ENCODE measurements at regions not wholly inside any gene's neighbourhood (a gene's known extent, or its start where the extent isn't known, plus 50 kb on each side); places are given as distances from the start of the nearest gene placed in this dataset.

- Histone ChIP-seq H2AFZ (ENCODE audit: low read depth, low read length) (no peak overlapping the region), H3K4me2 (ENCODE audit: low read length) (no peak overlapping the region), H3K79me2 (ENCODE audit: low read length) (no peaks in the 10 kb centered on the region), H3K9me3 (ENCODE audit: insufficient read depth, low read length) (no peaks in the 10 kb centered on the region), H3K9ac (ENCODE audit: low read length) (no peak overlapping the region), H4K20me1 (ENCODE audit: insufficient read depth, low read length) (no peaks in the 10 kb centered on the region), H3K4me1 (ENCODE audit: low read length) (no peaks in the 10 kb centered on the region), H3K27ac (ENCODE audit: low read length) (no peak overlapping the region), H3K27me3 (ENCODE audit: low read depth, low read length) (peaks cover 2% of the 10 kb centered on the region; the same call in 1 of the 2 replicates), H3K36me3 (replicated peaks; ENCODE audit: low read depth, low read length) (no peaks in the 10 kb centered on the region), H3K4me3 (ENCODE audit: low read length) (no peak overlapping the region)
- TF ChIP-seq EZH2phosphoT487 (IDR thresholded peaks at IDR 0.05; ENCODE audit: low read depth) (no peak), CTCF (IDR thresholded peaks at IDR 0.05; ENCODE audit: low read depth, low read length) (no peak)
These were observed 58.5 kb upstream of the TMPO start for GRCh38 chr12:98456576-98457573.

GRCh38 chr12:98464190-98464589, 51.2 kb upstream of the TMPO start:
- Histone ChIP-seq H3K36me3 (replicated peaks; ENCODE audit: low read depth, low read length) (no peaks in the 10 kb centered on the region), H3K4me3 (ENCODE audit: low read length) (no peak overlapping the region), H3K27ac (ENCODE audit: low read length) (no peak overlapping the region), H3K4me1 (ENCODE audit: low read length) (no peaks in the 10 kb centered on the region), H2AFZ (ENCODE audit: low read depth, low read length) (no peak overlapping the region), H3K27me3 (ENCODE audit: low read depth, low read length) (peaks cover 19% of the 10 kb centered on the region), H3K9me3 (ENCODE audit: insufficient read depth, low read length) (no peaks in the 10 kb centered on the region), H3K79me2 (ENCODE audit: low read length) (no peaks in the 10 kb centered on the region), H4K20me1 (ENCODE audit: insufficient read depth, low read length) (no peaks in the 10 kb centered on the region), H3K9ac (ENCODE audit: low read length) (no peak overlapping the region), H3K4me2 (ENCODE audit: low read length) (no peak overlapping the region)
- TF ChIP-seq CTCF (IDR thresholded peaks at IDR 0.05; ENCODE audit: low read depth, low read length), result no peak
- no peak for TF ChIP-seq EZH2phosphoT487 (IDR thresholded peaks at IDR 0.05; ENCODE audit: low read depth)

- no peaks in the 10 kb centered on the region for H3K9me3 ChIP-seq (ENCODE audit: insufficient read depth, low read length)
- H2AFZ ChIP-seq (ENCODE audit: low read depth, low read length), result no peak overlapping the region
- TF ChIP-seq CTCF (IDR thresholded peaks at IDR 0.05; ENCODE audit: low read depth, low read length) (no peak), EZH2phosphoT487 (IDR thresholded peaks at IDR 0.05; ENCODE audit: low read depth) (no peak)
- no peaks in the 10 kb centered on the region for H3K4me1 ChIP-seq (ENCODE audit: low read length)
- no peaks in the 10 kb centered on the region for H4K20me1 ChIP-seq (ENCODE audit: insufficient read depth, low read length)
- no peaks in the 10 kb centered on the region for H3K36me3 ChIP-seq (replicated peaks; ENCODE audit: low read depth, low read length)
- no peak overlapping the region for H3K9ac ChIP-seq (ENCODE audit: low read length)
- no peak overlapping the region for H3K4me2 ChIP-seq (ENCODE audit: low read length)
- no peak overlapping the region for H3K27ac ChIP-seq (ENCODE audit: low read length)
- no peak overlapping the region for H3K4me3 ChIP-seq (ENCODE audit: low read length)
- no peaks in the 10 kb centered on the region for H3K79me2 ChIP-seq (ENCODE audit: low read length)
- peaks cover 18% of the 10 kb centered on the region for H3K27me3 ChIP-seq (ENCODE audit: low read depth, low read length)
These were observed 49.9 kb upstream of the TMPO start for GRCh38 chr12:98465505-98465904.

Data from OCI-LY3 (cell line).